KMS-11 (cell line): ENCODE measurements at regions not wholly inside any gene's neighbourhood (a gene's known extent, or its start where the extent isn't known, plus 50 kb on each side); places are given as distances from the start of the nearest gene placed in this dataset.

Experiments used
- H2AFZ ChIP-seq: fragments of 200-600 bp; sonication (generic); 2 replicates; pipeline ENCODE4 v1.6.1; 2016; ENCODE audit warnings: antibody characterized with exemption, mixed run types, low read depth
- H3K27ac ChIP-seq: fragments of 200-600 bp; sonication (generic); 2 replicates; pipeline ENCODE4 v1.6.1; 2016; ENCODE audit warnings: mild to moderate bottlenecking, mixed run types
- H3K27me3 ChIP-seq: fragments of 200-600 bp; sonication (generic); 2 replicates; pipeline ENCODE4 v1.6.1; 2017; ENCODE audit warnings: mild to moderate bottlenecking, low read depth, mixed run types, moderate library complexity; ENCODE audit not compliant: insufficient read depth
- H3K36me3 ChIP-seq: fragments of 200-600 bp; sonication (generic); 2 replicates; pipeline ENCODE4 v1.6.1; 2017; ENCODE audit warnings: mild to moderate bottlenecking, mixed run types; ENCODE audit not compliant: insufficient read depth
- H3K4me1 ChIP-seq: fragments of 200-600 bp; sonication (generic); 2 replicates; pipeline ENCODE4 v1.6.1; 2016; ENCODE audit warnings: mild to moderate bottlenecking, low read depth, mixed run types; ENCODE audit not compliant: poor library complexity, severe bottlenecking
- H3K4me2 ChIP-seq: fragments of 200-600 bp; sonication (generic); 2 replicates; pipeline ENCODE4 v1.7.0; 2016; ENCODE audit warnings: mild to moderate bottlenecking, mixed run types
- H3K4me3 ChIP-seq: fragments of 200-600 bp; sonication (generic); IDR thresholded peaks from 2 replicates; pipeline ENCODE4 v1.6.1; 2017; ENCODE audit warnings: low read depth, low read length, mixed read lengths; ENCODE audit not compliant: insufficient read depth
- H3K79me2 ChIP-seq: fragments of 200-600 bp; sonication (generic); 2 replicates; pipeline ENCODE4 v1.6.1; 2016; ENCODE audit warnings: low read depth, mixed run types; ENCODE audit not compliant: insufficient read depth
- H3K9ac ChIP-seq: fragments of 200-600 bp; sonication (generic); 2 replicates; pipeline ENCODE4 v1.6.1; 2016; ENCODE audit warnings: mild to moderate bottlenecking, mixed run types
- H4K20me1 ChIP-seq: fragments of 200-600 bp; sonication (generic); 2 replicates; pipeline ENCODE4 v1.6.1; 2016; ENCODE audit warnings: mild to moderate bottlenecking, mixed run types; ENCODE audit not compliant: insufficient read depth
- CTCF ChIP-seq: fragments of 200-600 bp; sonication (generic); conservative IDR thresholded peaks from 2 replicates; pipeline ENCODE4 v1.6.1; 2017; ENCODE audit warnings: low read depth, mild to moderate bottlenecking, antibody characterized with exemption, low read length, moderate library complexity, mixed read lengths

GRCh38 chr13:26822146-26822545, 61.6 kb upstream of the GPR12 start:
- no peak overlapping the region for H3K4me2 ChIP-seq
- H3K4me1 ChIP-seq: no peaks in the 10 kb centered on the region
- no peak overlapping the region for H3K9ac ChIP-seq
- H3K27me3 ChIP-seq: no peaks in the 10 kb centered on the region
- no peaks in the 10 kb centered on the region for H3K79me2 ChIP-seq
- H3K36me3 ChIP-seq: no peaks in the 10 kb centered on the region
- H3K4me3 ChIP-seq: no peak overlapping the region
- H3K27ac ChIP-seq: no peak overlapping the region
- H4K20me1 ChIP-seq: no peaks in the 10 kb centered on the region
- TF ChIP-seq CTCF: no peak
- no peak overlapping the region for H2AFZ ChIP-seq

DNA sequence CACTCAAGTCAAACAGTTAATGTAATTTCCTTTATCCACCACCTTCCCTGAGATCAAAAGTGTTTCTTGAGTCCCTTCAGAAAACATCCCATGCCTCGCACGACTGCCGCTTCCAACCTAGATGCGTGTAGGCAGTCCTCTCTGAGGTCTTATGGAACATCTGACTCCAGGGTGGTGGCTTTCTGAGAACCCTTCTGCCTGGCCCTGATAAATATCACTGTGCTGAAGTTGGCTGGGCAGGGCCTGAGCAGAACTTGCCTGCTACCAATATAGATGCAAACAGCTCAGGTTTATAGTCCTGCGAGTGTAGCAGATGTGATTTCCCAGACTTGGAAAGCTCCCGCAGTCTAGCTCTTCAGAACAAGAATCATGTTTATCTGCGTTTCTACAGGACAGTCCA, 61.1 kb upstream of the GPR12 start:
- no peak overlapping the region for H3K27ac ChIP-seq

DNA sequence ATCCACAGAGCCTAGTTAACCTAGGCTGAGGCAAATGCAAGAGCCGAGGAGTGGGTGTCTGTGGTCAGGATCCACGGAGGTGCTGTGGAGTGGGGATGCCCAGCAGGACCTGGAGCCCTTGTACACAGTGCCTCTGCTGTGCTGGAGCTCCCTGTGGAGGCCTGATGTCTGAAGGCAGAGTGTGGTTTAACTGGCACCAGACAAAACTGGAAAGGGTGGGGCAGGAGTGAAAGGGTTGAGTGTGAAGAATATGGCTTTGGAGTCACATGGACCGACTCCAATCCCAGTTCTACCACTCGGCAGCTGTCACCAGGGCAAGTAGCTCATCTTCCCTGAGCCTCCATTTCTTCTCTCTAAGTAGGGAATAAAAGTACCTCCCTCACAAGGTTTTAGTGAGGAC, 60.3 kb upstream of the GPR12 start:
- no peak overlapping the region for H2AFZ ChIP-seq
- H3K36me3 ChIP-seq: no peaks in the 10 kb centered on the region
- no peak overlapping the region for H3K4me2 ChIP-seq
- H3K4me3 ChIP-seq: no peak overlapping the region
- no peaks in the 10 kb centered on the region for H3K27me3 ChIP-seq
- no peaks in the 10 kb centered on the region for H3K79me2 ChIP-seq
- H3K9ac ChIP-seq: no peak overlapping the region
- no peaks in the 10 kb centered on the region for H3K4me1 ChIP-seq
- TF ChIP-seq CTCF: no peak
- H3K27ac ChIP-seq: no peak overlapping the region
- no peaks in the 10 kb centered on the region for H4K20me1 ChIP-seq

More for the DNA sequence above, 61.1 kb upstream of the GPR12 start:
- Histone ChIP-seq H3K4me2 (no peak overlapping the region), H3K9ac (no peak overlapping the region), H3K4me3 (no peak overlapping the region), H4K20me1 (no peaks in the 10 kb centered on the region), H3K4me1 (no peaks in the 10 kb centered on the region), H2AFZ (no peak overlapping the region), H3K79me2 (no peaks in the 10 kb centered on the region), H3K36me3 (no peaks in the 10 kb centered on the region), H3K27me3 (no peaks in the 10 kb centered on the region)
- TF ChIP-seq CTCF: no peak

DNA sequence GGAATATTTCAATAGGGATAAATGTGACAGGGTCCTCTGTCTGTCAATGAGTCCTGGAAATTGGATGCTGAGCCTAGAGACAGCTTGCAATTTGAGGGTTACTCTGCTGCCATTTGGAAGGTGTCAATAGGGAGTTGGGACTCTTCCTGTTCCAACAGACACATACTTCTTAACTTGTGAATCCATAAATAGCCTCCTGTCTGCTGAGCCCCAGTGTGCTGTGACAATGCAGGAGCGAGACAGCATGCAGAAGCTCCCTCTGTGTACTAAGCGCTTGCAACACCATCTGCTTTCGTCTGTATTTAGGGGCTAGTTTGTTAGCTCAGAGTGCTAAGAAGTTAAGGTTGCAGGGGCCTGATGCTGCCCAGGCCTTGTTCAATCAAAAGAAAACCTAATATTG, 58.5 kb upstream of the GPR12 start:
- Histone ChIP-seq H3K36me3 (no peaks in the 10 kb centered on the region), H3K27ac (no peak overlapping the region)
- TF ChIP-seq CTCF: no peak

DNA sequence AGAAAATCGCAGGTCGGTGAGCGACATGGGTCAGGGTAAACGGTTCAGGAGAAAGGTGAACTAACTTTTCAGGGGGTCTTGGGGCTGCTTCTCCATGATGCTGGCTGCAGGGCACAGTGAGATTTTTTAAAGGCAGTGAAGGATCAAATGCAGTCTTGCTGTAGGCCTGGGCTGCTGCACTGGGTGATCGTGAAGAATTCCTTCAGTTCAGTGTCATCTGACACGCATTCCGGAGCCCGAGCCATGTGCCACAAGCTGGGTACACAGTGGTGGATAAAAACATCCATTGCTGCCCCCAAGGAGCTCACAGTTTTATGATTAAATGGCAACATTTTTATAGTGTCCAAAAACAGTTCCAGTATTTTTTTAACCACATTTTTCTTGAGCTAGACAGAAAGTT, 56.3 kb upstream of the GPR12 start:
- Histone ChIP-seq H2AFZ (no peak overlapping the region), H3K4me2 (no peak overlapping the region), H3K4me3 (no peak overlapping the region), H3K27ac (no peak overlapping the region), H3K9ac (no peak overlapping the region), H3K79me2 (no peaks in the 10 kb centered on the region), H3K27me3 (no peaks in the 10 kb centered on the region), H3K4me1 (no peaks in the 10 kb centered on the region), H3K36me3 (no peaks in the 10 kb centered on the region), H4K20me1 (no peaks in the 10 kb centered on the region)
- TF ChIP-seq CTCF: no peak

More for the DNA sequence above, 58.5 kb upstream of the GPR12 start:
- Histone ChIP-seq H3K27me3 (no peaks in the 10 kb centered on the region), H3K4me1 (no peaks in the 10 kb centered on the region), H3K79me2 (no peaks in the 10 kb centered on the region), H3K4me3 (no peak overlapping the region), H4K20me1 (no peaks in the 10 kb centered on the region), H3K9ac (no peak overlapping the region), H3K4me2 (no peak overlapping the region), H2AFZ (no peak overlapping the region)
